Coronary artery (tissue), 2 donors: ENCODE measurements at regions not wholly inside any gene's neighbourhood (a gene's known extent, or its start where the extent isn't known, plus 50 kb on each side); places are given as distances from the start of the nearest gene placed in this dataset.
"Not testable (repeated sequence)": the region's sequence is repeated elsewhere in the genome, so short reads cannot be mapped to it uniquely, and the experiment has no call there.

Source experiments
- DNase-seq: peaks from one replicate; pipeline ENCODE4 v3.0.0-alpha.2; 2017; ENCODE audit warnings: low spot score
- H3K27ac ChIP-seq, 2 donors: fragments of 200-600 bp; sonication (generic); one replicate each; pipeline ENCODE4 v1.5.1; 2016 to 2019
- H3K4me3 ChIP-seq: fragments of 200-600 bp; sonication (generic); 2 replicates; pipeline ENCODE4 v1.5.1; 2016; ENCODE audit warnings: mild to moderate bottlenecking, moderate library complexity
- CTCF ChIP-seq: fragments of 200-600 bp; sonication (generic); IDR thresholded peaks from one replicate; pipeline ENCODE4 v1.5.1; 2019; ENCODE audit warnings: antibody characterized with exemption

GRCh38 chr7:19561121-19561805 lies 147.6 kb downstream of the POLR1F start:
- no peak overlapping the region for H3K4me3 ChIP-seq
- TF ChIP-seq CTCF, result no peak
- H3K27ac ChIP-seq, result peak overlapping the region in 1 of 2 donors; percentile 28
- no peak for DNase-seq

GRCh38 chr7:19560111-19560883 lies 148.5 kb downstream of the POLR1F start:
- H3K4me3 ChIP-seq, result no peak overlapping the region
- DNase-seq, result no peak
- H3K27ac ChIP-seq, result peak overlapping the region in 1 of 2 donors; percentile 32
- no peak for TF ChIP-seq CTCF

GRCh38 chr7:19558527-19558926 lies 150.3 kb downstream of the POLR1F start:
- no peak for DNase-seq
- no peak overlapping the region for H3K4me3 ChIP-seq
- TF ChIP-seq CTCF, result no peak
- no peak overlapping the region for H3K27ac ChIP-seq

- H3K4me3 ChIP-seq, result no peak overlapping the region
- no peak for DNase-seq
- no peak for TF ChIP-seq CTCF
Measured at GRCh38 chr7:19557726-19558465, 150.9 kb downstream of the POLR1F start.

GRCh38 chr7:19554581-19554980 lies 154.3 kb downstream of the POLR1F start:
- no peak for DNase-seq
- no peak for TF ChIP-seq CTCF
- no peak overlapping the region for H3K27ac ChIP-seq
- no peak overlapping the region for H3K4me3 ChIP-seq

More at GRCh38 chr7:19557726-19558465, 150.9 kb downstream of the POLR1F start:
- no peak overlapping the region for H3K27ac ChIP-seq

- TF ChIP-seq CTCF, result no peak
- H3K4me3 ChIP-seq, result no peak overlapping the region
- DNase-seq, result no peak
- H3K27ac ChIP-seq, result no peak overlapping the region
Measured at GRCh38 chr7:19552576-19552975, 156.3 kb downstream of the POLR1F start.

- DNase-seq, H3K27ac ChIP-seq, H3K4me3 ChIP-seq: not testable (repeated sequence)
Measured at GRCh38 chr7:19549246-19549645, 159.6 kb downstream of the POLR1F start.
